Progenitor cell of endocrine pancreas (in vitro differentiated cells): ENCODE measurements at regions not wholly inside any gene's neighbourhood (a gene's known extent, or its start where the extent isn't known, plus 50 kb on each side); places are given as distances from the start of the nearest gene placed in this dataset.

Source experiments
- DNase-seq: peaks from one replicate; pipeline ENCODE4 v3.0.0; 2021; ENCODE audit warnings: low spot score; ENCODE audit not compliant: unreplicated experiment
- H3K27ac Mint-ChIP-seq: 2 replicates; pipeline ENCODE4 v1.8.0; 2021; ENCODE audit warnings: mild to moderate bottlenecking, moderate library complexity, mixed read lengths
- H3K27me3 Mint-ChIP-seq: 2 replicates; pipeline ENCODE4 v1.8.0; 2021; ENCODE audit warnings: mixed read lengths
- H3K36me3 Mint-ChIP-seq: 2 replicates; pipeline ENCODE4 v1.8.0; 2022; ENCODE audit warnings: mixed read lengths; ENCODE audit not compliant: insufficient read depth
- H3K4me1 Mint-ChIP-seq: 2 replicates; pipeline ENCODE4 v1.8.0; 2021; ENCODE audit warnings: low read depth, mixed read lengths
- H3K4me3 Mint-ChIP-seq: 2 replicates; pipeline ENCODE4 v1.8.0; 2021; ENCODE audit warnings: low read depth, mild to moderate bottlenecking, moderate library complexity, mixed read lengths
- H3K9me3 Mint-ChIP-seq: 2 replicates; pipeline ENCODE4 v1.8.0; 2021; ENCODE audit warnings: low read depth, mixed read lengths
- CTCF ChIP-seq: fragments of 200-600 bp; sonication (generic); IDR thresholded peaks from one replicate; pipeline ENCODE4 v1.5.0; 2021; ENCODE audit warnings: antibody characterized with exemption, mild to moderate bottlenecking; ENCODE audit not compliant: unreplicated experiment

DNA sequence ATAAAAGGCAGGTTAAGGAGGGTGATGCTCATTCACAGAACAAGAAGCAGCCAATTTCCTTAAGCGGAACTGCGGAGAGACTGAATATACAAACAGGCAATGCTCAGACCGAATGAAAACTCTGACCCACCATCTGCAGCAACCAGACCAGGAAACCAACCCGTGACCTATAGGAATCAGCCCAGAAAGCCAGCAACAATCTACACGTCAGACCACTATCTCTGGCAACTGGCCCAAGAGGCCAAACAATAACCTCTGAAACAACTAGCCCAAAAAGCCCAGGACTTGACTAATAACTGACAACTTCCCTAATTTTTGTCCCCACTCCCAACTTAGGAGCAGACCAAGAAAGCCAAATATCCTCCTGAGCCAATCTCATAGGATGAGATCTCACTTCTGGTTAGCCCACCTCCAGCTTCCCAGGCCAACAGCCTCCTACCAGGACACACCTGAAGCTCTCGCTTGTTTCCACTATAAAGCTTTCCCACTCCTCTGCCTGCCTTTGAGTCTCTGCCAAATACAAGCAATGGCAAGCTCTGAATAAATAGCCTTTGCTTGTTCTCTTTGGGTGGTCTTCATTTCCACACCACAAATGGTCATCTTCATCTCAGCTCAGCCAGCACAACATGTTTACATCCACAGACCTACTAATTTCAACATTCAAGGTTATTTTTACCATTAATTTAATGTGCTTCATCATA lies 168.5 kb downstream of the HSD17B3 start:
- Mint-ChIP-seq H3K27ac (no peak overlapping the region), H3K9me3 (peaks cover 8% of the 10 kb centered on the region), H3K4me1 (peaks cover 3% of the 10 kb centered on the region), H3K27me3 (peaks cover 34% of the 10 kb centered on the region), H3K36me3 (no peaks in the 10 kb centered on the region), H3K4me3 (no peak overlapping the region)
- TF ChIP-seq CTCF: no peak
- no peak for DNase-seq

GRCh38 chr9:96131825-96132224 lies 170.2 kb downstream of the HSD17B3 start:
- TF ChIP-seq CTCF: no peak
- peaks cover 41% of the 10 kb centered on the region for H3K27me3 Mint-ChIP-seq
- DNase-seq: no peak
- no peak overlapping the region for H3K27ac Mint-ChIP-seq
- H3K4me1 Mint-ChIP-seq: peaks cover 3% of the 10 kb centered on the region
- no peak overlapping the region for H3K4me3 Mint-ChIP-seq
- H3K36me3 Mint-ChIP-seq: no peaks in the 10 kb centered on the region
- peaks cover 8% of the 10 kb centered on the region for H3K9me3 Mint-ChIP-seq

- H3K27ac Mint-ChIP-seq: no peak overlapping the region
- no peak overlapping the region for H3K4me3 Mint-ChIP-seq
- TF ChIP-seq CTCF: no peak
- H3K27me3 Mint-ChIP-seq: peaks cover 42% of the 10 kb centered on the region
- H3K9me3 Mint-ChIP-seq: peaks cover 8% of the 10 kb centered on the region
- H3K36me3 Mint-ChIP-seq: no peaks in the 10 kb centered on the region
- no peak for DNase-seq
- H3K4me1 Mint-ChIP-seq: peaks cover 3% of the 10 kb centered on the region
Measured at GRCh38 chr9:96130970-96131369, 171.0 kb downstream of the HSD17B3 start.

DNA sequence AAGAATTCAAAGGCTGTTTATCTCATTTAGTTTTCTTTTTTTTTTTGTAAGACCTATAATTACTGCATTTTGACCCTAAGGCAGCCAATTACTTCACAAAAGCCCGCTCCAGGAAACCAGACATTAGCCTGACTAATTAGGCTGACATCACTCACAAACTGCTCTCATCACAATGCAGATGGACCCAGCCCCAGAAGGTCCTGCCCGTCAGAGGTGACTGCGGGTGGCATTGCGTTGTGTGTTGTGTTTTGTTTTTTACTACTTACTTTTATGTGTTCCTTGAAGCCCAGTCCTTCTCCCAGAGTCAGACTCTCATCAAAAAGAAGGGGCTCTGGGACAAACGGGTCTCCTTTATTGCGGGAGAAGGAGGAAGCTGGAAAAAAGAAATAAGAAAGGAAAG lies 172.2 kb downstream of the HSD17B3 start:
- Mint-ChIP-seq H3K4me3 (no peak overlapping the region), H3K4me1 (peaks cover under 1% of the 10 kb centered on the region), H3K36me3 (no peaks in the 10 kb centered on the region), H3K27me3 (peaks cover 41% of the 10 kb centered on the region), H3K27ac (no peak overlapping the region), H3K9me3 (peaks cover 8% of the 10 kb centered on the region)
- no peak for TF ChIP-seq CTCF
- no peak for DNase-seq

GRCh38 chr9:96128880-96129279 lies 173.1 kb downstream of the HSD17B3 start:
- Mint-ChIP-seq H3K4me3 (no peak overlapping the region), H3K27ac (no peak overlapping the region), H3K9me3 (peaks cover 8% of the 10 kb centered on the region), H3K36me3 (no peaks in the 10 kb centered on the region), H3K27me3 (peaks cover 40% of the 10 kb centered on the region), H3K4me1 (no peaks in the 10 kb centered on the region)
- no peak for TF ChIP-seq CTCF
- DNase-seq: no peak
